ENCODE measurements at regions not wholly inside any gene's neighbourhood (a gene's known extent, or its start where the extent isn't known, plus 50 kb on each side); places are given as distances from the start of the nearest gene placed in this dataset.

- no peak for TF ChIP-seq CTCF (IDR thresholded peaks at IDR 0.05)
- no peak for TF ChIP-seq POLR2AphosphoS5 (IDR thresholded peaks at IDR 0.05; ENCODE audit: low read depth, low read length)
- TF ChIP-seq REST (IDR thresholded peaks at IDR 0.05; ENCODE audit: insufficient read depth in 1 of 2, low read depth in 2 of 2, low read length in 1 of 2): no peak
These were observed 90.2 kb upstream of the PLEKHG7 start for GRCh38 chr12:92612611-92613010.
